Omental fat pad (tissue), 3 donors: ENCODE measurements at regions not wholly inside any gene's neighbourhood (a gene's known extent, or its start where the extent isn't known, plus 50 kb on each side); places are given as distances from the start of the nearest gene placed in this dataset.

ENCODE experiments used
- ATAC-seq: fragments of 150-250 bp; one replicate; pipeline ENCODE4 v1.9.1; 2016; ENCODE audit warnings: mild to moderate bottlenecking, moderate library complexity; ENCODE audit not compliant: low FRiP score
- DNase-seq: peaks from one replicate; pipeline ENCODE4 v3.0.0-alpha.2; 2019; ENCODE audit warnings: low spot score
- CTCF ChIP-seq, 3 donors: fragments of 450-650 bp; IDR thresholded peaks; one replicate each; pipeline ENCODE4 v1.5.1; 2016 to 2017; ENCODE audit warnings: antibody characterized with exemption in 3 of 3, mild to moderate bottlenecking in 3 of 3, moderate library complexity in 2 of 3

GRCh38 chr10:5293691-5294550 is 70.8 kb upstream of the UCN3 start:
- no peak for TF ChIP-seq CTCF (IDR thresholded peaks at IDR 0.05)
- DNase-seq (peak; percentile 47), ATAC-seq (no peak)

GRCh38 chr10:5297466-5297865 is 67.3 kb upstream of the UCN3 start:
- no peak for TF ChIP-seq CTCF (IDR thresholded peaks at IDR 0.05)
- no peak for ATAC-seq
- no peak for DNase-seq

DNA sequence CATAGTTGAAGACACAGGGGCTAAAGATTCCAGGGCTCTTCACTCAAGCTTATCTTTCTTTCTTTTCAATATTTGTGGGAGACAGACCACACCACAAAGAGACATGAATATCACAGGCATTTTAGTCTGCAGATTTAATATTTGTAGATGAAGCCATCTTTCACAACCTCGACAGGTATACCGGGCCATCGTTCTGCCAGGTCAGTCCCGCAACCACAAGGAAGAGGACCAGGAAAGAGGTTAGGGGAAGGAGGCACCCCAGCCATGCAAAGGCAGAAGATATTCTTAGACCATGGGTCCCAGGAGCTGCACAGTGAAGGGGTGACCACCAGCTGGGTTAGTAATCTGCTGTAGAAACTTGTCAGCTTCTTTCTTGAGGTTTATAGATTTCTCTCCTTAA is 66.8 kb upstream of the UCN3 start:
- ATAC-seq: no peak
- DNase-seq: no peak
- no peak for TF ChIP-seq CTCF (IDR thresholded peaks at IDR 0.05)

GRCh38 chr10:5299950-5300349 is 64.8 kb upstream of the UCN3 start:
- DNase-seq (no peak), ATAC-seq (no peak)
- no peak for TF ChIP-seq CTCF (IDR thresholded peaks at IDR 0.05)

GRCh38 chr10:5303504-5303903 is 61.3 kb upstream of the UCN3 start:
- no peak for ATAC-seq
- TF ChIP-seq CTCF (IDR thresholded peaks at IDR 0.05): no peak
- no peak for DNase-seq

GRCh38 chr10:5305374-5305773 is 59.4 kb upstream of the UCN3 start:
- no peak for DNase-seq
- no peak for ATAC-seq
- no peak for TF ChIP-seq CTCF (IDR thresholded peaks at IDR 0.05)

DNA sequence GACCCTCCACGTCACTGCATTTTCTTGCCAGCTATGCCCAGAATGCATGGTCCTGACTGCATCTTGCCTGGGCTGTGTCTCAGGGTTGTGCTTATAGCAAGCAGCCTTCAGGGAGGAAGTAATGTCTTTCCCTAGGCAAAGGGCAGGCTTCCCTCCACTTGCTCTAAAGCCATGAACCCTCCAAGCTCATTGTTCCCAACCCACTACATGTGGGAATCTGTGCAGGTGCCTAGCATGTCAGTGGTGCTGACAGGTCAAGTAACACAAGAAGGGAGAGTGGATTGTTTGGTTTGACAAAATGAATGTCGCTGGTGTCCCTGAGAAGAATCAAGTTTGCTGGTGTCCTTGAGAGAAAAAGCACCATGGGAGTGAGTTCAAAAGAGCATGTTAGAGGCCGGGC is 53.9 kb upstream of the UCN3 start:
- DNase-seq: no peak
- ATAC-seq: no peak
- TF ChIP-seq CTCF (IDR thresholded peaks at IDR 0.05): no peak
